K562 (cell line): ENCODE measurements at regions not wholly inside any gene's neighbourhood (a gene's known extent, or its start where the extent isn't known, plus 50 kb on each side); places are given as distances from the start of the nearest gene placed in this dataset.

Experiments
- BACH1 ChIP-seq: fragments of 200-800 bp; sonication (Bioruptor generic); IDR thresholded peaks from 2 replicates; pipeline ENCODE4 v1.6.1; 2016; ENCODE audit warnings: missing genetic modification characterization, missing compliant biosample characterization
- CHD4 ChIP-seq: fragments of 200-600 bp; sonication (generic); IDR thresholded peaks from 3 replicates; pipeline ENCODE4 v1.6.1; 2012; ENCODE audit warnings: low read depth, mild to moderate bottlenecking, mixed read lengths, low read length, inconsistent platforms; ENCODE audit not compliant: insufficient read depth, insufficient replicate concordance, poor library complexity, severe bottlenecking
- CUX1 ChIP-seq: fragments of 200-800 bp; sonication (Bioruptor generic); IDR thresholded peaks from 2 replicates; pipeline ENCODE4 v1.6.1; 2016; ENCODE audit warnings: missing genetic modification characterization, missing compliant biosample characterization
- DLX4 ChIP-seq: fragments of 250-450 bp; sonication (Bioruptor Pico); IDR thresholded peaks from 2 replicates; pipeline ENCODE4 v1.6.1; 2021; ENCODE audit warnings: mild to moderate bottlenecking
- EHMT2 ChIP-seq: fragments of 450-650 bp; IDR thresholded peaks from 2 replicates; pipeline ENCODE4 v1.6.1; 2018; ENCODE audit warnings: antibody characterized with exemption
- IFI16 ChIP-seq: fragments of 250-450 bp; sonication (Bioruptor Pico); IDR thresholded peaks from 2 replicates; pipeline ENCODE4 v2.1.2; 2022; ENCODE audit warnings: mild to moderate bottlenecking, inconsistent platforms
- MAFF ChIP-seq: IDR thresholded peaks from 2 replicates; pipeline ENCODE4 v1.6.1; 2012; ENCODE audit warnings: low read length, improper control_type of control experiment
- PHB ChIP-seq: fragments of 250-450 bp; sonication (Bioruptor Pico); IDR thresholded peaks from 2 replicates; pipeline ENCODE4 v1.5.0; 2021
- PKNOX1 ChIP-seq: fragments of 450-650 bp; IDR thresholded peaks from 2 replicates; pipeline ENCODE4 v1.6.1; 2016
- PTRF ChIP-seq: fragments of 450-650 bp; IDR thresholded peaks from 2 replicates; pipeline ENCODE4 v1.6.1; 2016; ENCODE audit warnings: mild to moderate bottlenecking, missing genetic modification characterization, missing compliant biosample characterization
- RCOR1 ChIP-seq, 2 experiments: IDR thresholded peaks; 2 replicates each; pipeline ENCODE4 v1.6.1; 2012; ENCODE audit warnings: low read depth in 2 of 2, low read length in 2 of 2, borderline replicate concordance in 1 of 2, improper control_type of control experiment in 1 of 2
- ZNF395 ChIP-seq: fragments of 200-800 bp; sonication (Bioruptor generic); IDR thresholded peaks from 2 replicates; pipeline ENCODE4 v1.6.1; 2017; ENCODE audit warnings: missing genetic modification characterization, missing compliant biosample characterization
- ZNF512 ChIP-seq: IDR thresholded peaks from 2 replicates; pipeline ENCODE4 v1.6.1; 2016; ENCODE audit warnings: missing genetic modification characterization, missing compliant biosample characterization
- ZNF592 ChIP-seq: fragments of 450-650 bp; IDR thresholded peaks from 2 replicates; pipeline ENCODE4 v1.6.1; 2017; ENCODE audit warnings: antibody characterized with exemption, mild to moderate bottlenecking

- no peak; the same call in 1 of the 2 replicates for TF ChIP-seq ZNF395 (CRISPR knock-in tag)
- no peak for TF ChIP-seq PTRF (tag)
- peak in 1 of 2 experiments; percentile 66; a peak in 2 of 4 replicates for TF ChIP-seq RCOR1 (IDR thresholded peaks at IDR 0.05; ENCODE audit: borderline replicate concordance in 1 of 2, low read depth in 2 of 2, low read length in 2 of 2)
- TF ChIP-seq PHB (CRISPR knock-in tag): no peak
- TF ChIP-seq BACH1 (tag): peak; percentile 53; the same call in 1 of the 2 replicates
- no peak for TF ChIP-seq MAFF
- no peak for TF ChIP-seq CHD4
- TF ChIP-seq ZNF592: peak; percentile 28; the same call in 1 of the 2 replicates
- peak; percentile 52; the same call in 1 of the 2 replicates for TF ChIP-seq EHMT2
- TF ChIP-seq DLX4 (CRISPR knock-in tag): no peak
- 0 out of 2 replicates have a peak, but pooled peaks have one; percentile 15 for TF ChIP-seq PKNOX1
- TF ChIP-seq ZNF512: no peak
- no peak for TF ChIP-seq IFI16 (CRISPR knock-in tag)
- no peak for TF ChIP-seq CUX1 (CRISPR knock-in tag)
Measured at GRCh38 chr10:11685787-11686218, 56.4 kb upstream of the ECHDC3 start (continued).
